WTC11 (cell line): ENCODE measurements at regions not wholly inside any gene's neighbourhood (a gene's known extent, or its start where the extent isn't known, plus 50 kb on each side); places are given as distances from the start of the nearest gene placed in this dataset.

Experiments used
- ATAC-seq: fragments of 200-7000 bp; cut with Tn5 transposase; 2 replicates; pipeline ENCODE4 v1.10.0; 2021; ENCODE audit warnings: mild to moderate bottlenecking, moderate library complexity
- CTCF ChIA-PET: fragments of 300-600 bp; sonication (Branson Sonifier 250); formaldehyde crosslinking; loops from one replicate; lab custom pipeline; 2021; ENCODE audit warnings: antibody characterized with exemption; lab: Charles Lee
- POLR2A ChIA-PET: fragments of 350-600 bp; sonication (Branson Sonifier 250); formaldehyde crosslinking; loops from one replicate; lab custom pipeline; 2021; ENCODE audit warnings: antibody characterized with exemption; lab: Charles Lee
- DNase-seq: peaks from one replicate; pipeline ENCODE4 v3.0.0; 2021; ENCODE audit warnings: low spot score
- H3K27ac Mint-ChIP-seq: 2 replicates; pipeline ENCODE4 v1.8.0; 2021; ENCODE audit warnings: mixed read lengths
- H3K27me3 Mint-ChIP-seq: 2 replicates; pipeline ENCODE4 v1.8.0; 2021; ENCODE audit warnings: low read depth, mild to moderate bottlenecking, moderate library complexity, mixed read lengths
- H3K36me3 Mint-ChIP-seq: 2 replicates; pipeline ENCODE4 v1.8.0; 2021; ENCODE audit warnings: mixed read lengths
- H3K4me1 Mint-ChIP-seq: 2 replicates; pipeline ENCODE4 v1.8.0; 2022; ENCODE audit warnings: mixed read lengths
- H3K4me3 Mint-ChIP-seq: 2 replicates; pipeline ENCODE4 v1.8.0; 2021; ENCODE audit warnings: mild to moderate bottlenecking, moderate library complexity, mixed read lengths
- H3K9me3 Mint-ChIP-seq: 2 replicates; pipeline ENCODE4 v1.8.0; 2021; ENCODE audit warnings: mixed read lengths
- CREM ChIP-seq: sonication (generic); formaldehyde crosslinking; IDR thresholded peaks from 2 replicates; pipeline ENCODE4 v1.8.1; 2022; ENCODE audit warnings: mild to moderate bottlenecking, missing genetic modification reagents, moderate library complexity
- EMX1 ChIP-seq: fragments of 250-450 bp; sonication (Bioruptor Pico); IDR thresholded peaks from 2 replicates; pipeline ENCODE4 v1.8.0; 2021; ENCODE audit warnings: mild to moderate bottlenecking
- FOXK1 ChIP-seq: sonication (generic); formaldehyde crosslinking; IDR thresholded peaks from 2 replicates; pipeline ENCODE4 v1.8.0; 2022; ENCODE audit warnings: mild to moderate bottlenecking, moderate library complexity, missing genetic modification reagents
- GRHL2 ChIP-seq: fragments of 250-450 bp; sonication (Bioruptor Pico); IDR thresholded peaks from 2 replicates; pipeline ENCODE4 v1.8.0; 2022; ENCODE audit warnings: mild to moderate bottlenecking, moderate library complexity; ENCODE audit not compliant: insufficient replicate concordance, severe bottlenecking
- JAZF1 ChIP-seq: fragments of 250-450 bp; sonication (Bioruptor Pico); IDR thresholded peaks from 2 replicates; pipeline ENCODE4 v1.9.0; 2021; ENCODE audit warnings: moderate library complexity, mild to moderate bottlenecking, inconsistent platforms
- MXD4 ChIP-seq: fragments of 250-450 bp; sonication (Bioruptor Pico); IDR thresholded peaks from 2 replicates; pipeline ENCODE4 v1.8.0; 2021; ENCODE audit warnings: mild to moderate bottlenecking, moderate library complexity, borderline replicate concordance
- NFATC4 ChIP-seq: fragments of 250-450 bp; sonication (Bioruptor Pico); IDR thresholded peaks from 2 replicates; pipeline ENCODE4 v1.9.0; 2021; ENCODE audit warnings: mild to moderate bottlenecking
- OVOL2 ChIP-seq: fragments of 250-450 bp; sonication (Bioruptor Pico); IDR thresholded peaks from 2 replicates; pipeline ENCODE4 v1.9.0; 2021; ENCODE audit warnings: mild to moderate bottlenecking, borderline replicate concordance
- RELA ChIP-seq: sonication (generic); formaldehyde crosslinking; IDR thresholded peaks from 2 replicates; pipeline ENCODE4 v1.8.1; 2022; ENCODE audit warnings: missing genetic modification reagents, mild to moderate bottlenecking, borderline replicate concordance
- TEAD4 ChIP-seq: sonication (generic); formaldehyde crosslinking; IDR thresholded peaks from 2 replicates; pipeline ENCODE4 v1.8.0; 2022; ENCODE audit warnings: mild to moderate bottlenecking, missing genetic modification reagents
- ZBTB21 ChIP-seq: sonication (generic); formaldehyde crosslinking; IDR thresholded peaks from 2 replicates; pipeline ENCODE4 v1.8.1; 2023; ENCODE audit warnings: mild to moderate bottlenecking, missing genetic modification reagents, borderline replicate concordance
- TF ChIP-seq, protein P1 (sequence below): sonication (generic); formaldehyde crosslinking; IDR thresholded peaks from 2 replicates; pipeline ENCODE4 v1.8.0; 2022; ENCODE audit warnings: mild to moderate bottlenecking, missing genetic modification reagents
- TF ChIP-seq, protein P2 (sequence below): sonication (generic); formaldehyde crosslinking; IDR thresholded peaks from 2 replicates; pipeline ENCODE4 v1.8.1; 2022; ENCODE audit warnings: mild to moderate bottlenecking, missing genetic modification reagents, moderate library complexity, borderline replicate concordance
- TF ChIP-seq, protein P3 (sequence below): fragments of 250-450 bp; sonication (Bioruptor Pico); IDR thresholded peaks from 2 replicates; pipeline ENCODE4 v1.8.0; 2021; ENCODE audit warnings: mild to moderate bottlenecking
- TF ChIP-seq, protein P4 (sequence below): sonication (generic); formaldehyde crosslinking; conservative IDR thresholded peaks from 2 replicates; pipeline ENCODE4 v1.8.1; 2022; ENCODE audit warnings: mild to moderate bottlenecking, missing genetic modification reagents
- TF ChIP-seq, protein P5 (sequence below): sonication (generic); formaldehyde crosslinking; IDR thresholded peaks from 2 replicates; pipeline ENCODE4 v1.8.0; 2022; ENCODE audit warnings: mild to moderate bottlenecking, missing genetic modification reagents
- TF ChIP-seq, protein P6 (sequence below): sonication (generic); formaldehyde crosslinking; IDR thresholded peaks from 2 replicates; pipeline ENCODE4 v1.8.1; 2023; ENCODE audit warnings: mild to moderate bottlenecking, missing genetic modification reagents, borderline replicate concordance

DNA sequence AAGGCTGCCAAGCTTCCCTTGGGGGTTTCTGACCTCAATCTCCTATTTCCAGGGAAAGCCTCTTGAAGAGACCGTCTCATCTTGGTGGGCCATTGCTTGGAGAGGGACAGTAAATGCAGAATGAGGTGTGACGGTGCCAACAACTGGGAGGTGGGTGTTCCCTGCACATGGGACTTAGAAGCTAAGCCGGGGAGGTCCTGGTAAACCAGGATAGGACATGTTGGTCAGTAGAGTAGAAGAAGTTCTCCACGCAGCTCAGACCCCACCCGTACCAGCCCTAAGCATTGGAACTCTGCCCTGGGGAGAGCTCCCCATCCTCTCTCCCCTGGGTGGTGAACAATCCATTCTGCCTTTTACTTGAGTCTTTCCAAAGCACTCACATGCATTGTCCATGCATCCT, 92.0 kb downstream of the SOX1 start:
- H3K4me3 Mint-ChIP-seq = no peak overlapping the region
- 0 out of 2 replicates have a peak overlapping the region, but pooled peaks have one; percentile 35 for H3K27ac Mint-ChIP-seq
- POLR2A ChIA-PET = no interaction called here
- H3K4me1 Mint-ChIP-seq = peaks cover 52% of the 10 kb centered on the region
- no peak for TF ChIP-seq EMX1 (CRISPR knock-in tag)
- TF ChIP-seq, protein P1, sequence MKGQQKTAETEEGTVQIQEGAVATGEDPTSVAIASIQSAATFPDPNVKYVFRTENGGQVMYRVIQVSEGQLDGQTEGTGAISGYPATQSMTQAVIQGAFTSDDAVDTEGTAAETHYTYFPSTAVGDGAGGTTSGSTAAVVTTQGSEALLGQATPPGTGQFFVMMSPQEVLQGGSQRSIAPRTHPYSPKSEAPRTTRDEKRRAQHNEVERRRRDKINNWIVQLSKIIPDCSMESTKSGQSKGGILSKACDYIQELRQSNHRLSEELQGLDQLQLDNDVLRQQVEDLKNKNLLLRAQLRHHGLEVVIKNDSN (CRISPR knock-in tag) = no peak
- TF ChIP-seq TEAD4 (CRISPR knock-in tag) = no peak
- no peak for TF ChIP-seq CREM (CRISPR knock-in tag)
- no peak for TF ChIP-seq JAZF1
- TF ChIP-seq, protein P2, sequence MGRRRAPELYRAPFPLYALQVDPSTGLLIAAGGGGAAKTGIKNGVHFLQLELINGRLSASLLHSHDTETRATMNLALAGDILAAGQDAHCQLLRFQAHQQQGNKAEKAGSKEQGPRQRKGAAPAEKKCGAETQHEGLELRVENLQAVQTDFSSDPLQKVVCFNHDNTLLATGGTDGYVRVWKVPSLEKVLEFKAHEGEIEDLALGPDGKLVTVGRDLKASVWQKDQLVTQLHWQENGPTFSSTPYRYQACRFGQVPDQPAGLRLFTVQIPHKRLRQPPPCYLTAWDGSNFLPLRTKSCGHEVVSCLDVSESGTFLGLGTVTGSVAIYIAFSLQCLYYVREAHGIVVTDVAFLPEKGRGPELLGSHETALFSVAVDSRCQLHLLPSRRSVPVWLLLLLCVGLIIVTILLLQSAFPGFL (CRISPR knock-in tag) = no peak
- TF ChIP-seq MXD4 = no peak
- no peak for TF ChIP-seq GRHL2 (CRISPR knock-in tag)
- TF ChIP-seq ZBTB21 (CRISPR knock-in tag) = no peak
- no peak for TF ChIP-seq RELA (CRISPR knock-in tag)
- no peak for TF ChIP-seq NFATC4 (CRISPR knock-in tag)
- TF ChIP-seq, protein P3, sequence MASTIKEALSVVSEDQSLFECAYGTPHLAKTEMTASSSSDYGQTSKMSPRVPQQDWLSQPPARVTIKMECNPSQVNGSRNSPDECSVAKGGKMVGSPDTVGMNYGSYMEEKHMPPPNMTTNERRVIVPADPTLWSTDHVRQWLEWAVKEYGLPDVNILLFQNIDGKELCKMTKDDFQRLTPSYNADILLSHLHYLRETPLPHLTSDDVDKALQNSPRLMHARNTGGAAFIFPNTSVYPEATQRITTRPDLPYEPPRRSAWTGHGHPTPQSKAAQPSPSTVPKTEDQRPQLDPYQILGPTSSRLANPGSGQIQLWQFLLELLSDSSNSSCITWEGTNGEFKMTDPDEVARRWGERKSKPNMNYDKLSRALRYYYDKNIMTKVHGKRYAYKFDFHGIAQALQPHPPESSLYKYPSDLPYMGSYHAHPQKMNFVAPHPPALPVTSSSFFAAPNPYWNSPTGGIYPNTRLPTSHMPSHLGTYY (CRISPR knock-in tag) = no peak
- TF ChIP-seq, protein P4, sequence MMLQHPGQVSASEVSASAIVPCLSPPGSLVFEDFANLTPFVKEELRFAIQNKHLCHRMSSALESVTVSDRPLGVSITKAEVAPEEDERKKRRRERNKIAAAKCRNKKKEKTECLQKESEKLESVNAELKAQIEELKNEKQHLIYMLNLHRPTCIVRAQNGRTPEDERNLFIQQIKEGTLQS = no peak
- TF ChIP-seq, protein P5, sequence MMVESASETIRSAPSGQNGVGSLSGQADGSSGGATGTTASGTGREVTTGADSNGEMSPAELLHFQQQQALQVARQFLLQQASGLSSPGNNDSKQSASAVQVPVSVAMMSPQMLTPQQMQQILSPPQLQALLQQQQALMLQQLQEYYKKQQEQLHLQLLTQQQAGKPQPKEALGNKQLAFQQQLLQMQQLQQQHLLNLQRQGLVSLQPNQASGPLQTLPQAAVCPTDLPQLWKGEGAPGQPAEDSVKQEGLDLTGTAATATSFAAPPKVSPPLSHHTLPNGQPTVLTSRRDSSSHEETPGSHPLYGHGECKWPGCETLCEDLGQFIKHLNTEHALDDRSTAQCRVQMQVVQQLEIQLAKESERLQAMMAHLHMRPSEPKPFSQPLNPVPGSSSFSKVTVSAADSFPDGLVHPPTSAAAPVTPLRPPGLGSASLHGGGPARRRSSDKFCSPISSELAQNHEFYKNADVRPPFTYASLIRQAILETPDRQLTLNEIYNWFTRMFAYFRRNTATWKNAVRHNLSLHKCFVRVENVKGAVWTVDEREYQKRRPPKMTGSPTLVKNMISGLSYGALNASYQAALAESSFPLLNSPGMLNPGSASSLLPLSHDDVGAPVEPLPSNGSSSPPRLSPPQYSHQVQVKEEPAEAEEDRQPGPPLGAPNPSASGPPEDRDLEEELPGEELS (CRISPR knock-in tag) = no peak
- no peak for TF ChIP-seq FOXK1 (CRISPR knock-in tag)
- TF ChIP-seq OVOL2 (CRISPR knock-in tag) = no peak
- TF ChIP-seq, protein P6, sequence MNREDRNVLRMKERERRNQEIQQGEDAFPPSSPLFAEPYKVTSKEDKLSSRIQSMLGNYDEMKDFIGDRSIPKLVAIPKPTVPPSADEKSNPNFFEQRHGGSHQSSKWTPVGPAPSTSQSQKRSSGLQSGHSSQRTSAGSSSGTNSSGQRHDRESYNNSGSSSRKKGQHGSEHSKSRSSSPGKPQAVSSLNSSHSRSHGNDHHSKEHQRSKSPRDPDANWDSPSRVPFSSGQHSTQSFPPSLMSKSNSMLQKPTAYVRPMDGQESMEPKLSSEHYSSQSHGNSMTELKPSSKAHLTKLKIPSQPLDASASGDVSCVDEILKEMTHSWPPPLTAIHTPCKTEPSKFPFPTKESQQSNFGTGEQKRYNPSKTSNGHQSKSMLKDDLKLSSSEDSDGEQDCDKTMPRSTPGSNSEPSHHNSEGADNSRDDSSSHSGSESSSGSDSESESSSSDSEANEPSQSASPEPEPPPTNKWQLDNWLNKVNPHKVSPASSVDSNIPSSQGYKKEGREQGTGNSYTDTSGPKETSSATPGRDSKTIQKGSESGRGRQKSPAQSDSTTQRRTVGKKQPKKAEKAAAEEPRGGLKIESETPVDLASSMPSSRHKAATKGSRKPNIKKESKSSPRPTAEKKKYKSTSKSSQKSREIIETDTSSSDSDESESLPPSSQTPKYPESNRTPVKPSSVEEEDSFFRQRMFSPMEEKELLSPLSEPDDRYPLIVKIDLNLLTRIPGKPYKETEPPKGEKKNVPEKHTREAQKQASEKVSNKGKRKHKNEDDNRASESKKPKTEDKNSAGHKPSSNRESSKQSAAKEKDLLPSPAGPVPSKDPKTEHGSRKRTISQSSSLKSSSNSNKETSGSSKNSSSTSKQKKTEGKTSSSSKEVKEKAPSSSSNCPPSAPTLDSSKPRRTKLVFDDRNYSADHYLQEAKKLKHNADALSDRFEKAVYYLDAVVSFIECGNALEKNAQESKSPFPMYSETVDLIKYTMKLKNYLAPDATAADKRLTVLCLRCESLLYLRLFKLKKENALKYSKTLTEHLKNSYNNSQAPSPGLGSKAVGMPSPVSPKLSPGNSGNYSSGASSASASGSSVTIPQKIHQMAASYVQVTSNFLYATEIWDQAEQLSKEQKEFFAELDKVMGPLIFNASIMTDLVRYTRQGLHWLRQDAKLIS (CRISPR knock-in tag) = no peak
- H3K9me3 Mint-ChIP-seq = peaks cover 23% of the 10 kb centered on the region
- CTCF ChIA-PET = no interaction called here
- peaks cover 15% of the 10 kb centered on the region for H3K27me3 Mint-ChIP-seq
- ATAC-seq = no peak
- H3K36me3 Mint-ChIP-seq = peaks cover 21% of the 10 kb centered on the region
- DNase-seq = no peak
